Panc1 (cell line): ENCODE measurements at regions not wholly inside any gene's neighbourhood (a gene's known extent, or its start where the extent isn't known, plus 50 kb on each side); places are given as distances from the start of the nearest gene placed in this dataset.

Experiments
- ATAC-seq: fragments of 200-7000 bp; cut with Tn5 transposase; 2 replicates; pipeline ENCODE4 v1.9.1; 2020; ENCODE audit warnings: mild to moderate bottlenecking, moderate library complexity
- BruUV-seq: library from RNA; stranded (reverse); fragments of 400-500 nt; replicated peaks from 2 replicates; lab custom pipeline; 2021; lab: Mats Ljungman, UMichigan
- CTCF ChIA-PET: fragments of 300-600 bp; sonication (Branson Sonifier 250); formaldehyde crosslinking; loops from one replicate; lab custom pipeline; 2022; ENCODE audit warnings: antibody characterized with exemption; lab: Charles Lee
- POLR2A ChIA-PET: fragments of 300-600 bp; sonication (Branson Sonifier 250); formaldehyde crosslinking; loops from one replicate; lab custom pipeline; 2022; ENCODE audit warnings: antibody characterized with exemption; lab: Charles Lee
- DNase-seq: peaks from one replicate; pipeline ENCODE4 v3.0.0-alpha.2; 2010; ENCODE audit warnings: low read depth, low spot score
- H3K27ac ChIP-seq: 2 replicates; pipeline ENCODE4 v1.5.1; 2011; ENCODE audit warnings: mild to moderate bottlenecking, low read length, inconsistent platforms
- H3K27me3 ChIP-seq: fragments of 200-500 bp; sonication (Bioruptor generic); 2 replicates; pipeline ENCODE4 v1.6.0; 2014; ENCODE audit warnings: low read length, inconsistent platforms; ENCODE audit not compliant: control insufficient read depth, insufficient read depth
- H3K36me3 ChIP-seq: fragments of 200-500 bp; sonication (Bioruptor generic); 2 replicates; pipeline ENCODE4 v1.5.1; 2014; ENCODE audit warnings: inconsistent platforms, mild to moderate bottlenecking, low read length, moderate library complexity; ENCODE audit not compliant: control insufficient read depth, insufficient read depth
- H3K4me1 ChIP-seq: 2 replicates; pipeline ENCODE4 v1.5.1; 2011; ENCODE audit warnings: inconsistent platforms, mild to moderate bottlenecking, low read length, moderate library complexity; ENCODE audit not compliant: control insufficient read depth, insufficient read depth
- H3K4me3 ChIP-seq, 2 experiments: 2 replicates each; pipeline ENCODE4 v1.5.1; 2011 to 2012; ENCODE audit warnings: low read depth in 2 of 2, low read length in 2 of 2, mild to moderate bottlenecking in 2 of 2, inconsistent platforms in 1 of 2, moderate library complexity in 1 of 2
- H3K9me3 ChIP-seq: fragments of 200-500 bp; sonication (Bioruptor generic); 2 replicates; pipeline ENCODE4 v1.5.1; 2014; ENCODE audit warnings: low read depth, mild to moderate bottlenecking, inconsistent platforms, low read length, moderate library complexity; ENCODE audit not compliant: control insufficient read depth, insufficient read depth
- CTCF ChIP-seq: fragments of 450-650 bp; IDR thresholded peaks from 2 replicates; pipeline ENCODE4 v1.5.1; 2017; ENCODE audit warnings: mild to moderate bottlenecking
- POLR2AphosphoS5 ChIP-seq: IDR thresholded peaks from 2 replicates; pipeline ENCODE4 v1.6.1; 2012; ENCODE audit warnings: mild to moderate bottlenecking, low read depth, low read length, moderate library complexity
- SIN3A ChIP-seq: IDR thresholded peaks from 2 replicates; pipeline ENCODE4 v1.6.1; 2012; ENCODE audit warnings: low read depth, mild to moderate bottlenecking, low read length, moderate library complexity, borderline replicate concordance; ENCODE audit not compliant: insufficient read depth
- TCF7L2 ChIP-seq: IDR thresholded peaks from 2 replicates; pipeline ENCODE4 v1.6.1; 2011; ENCODE audit warnings: mild to moderate bottlenecking, low read depth, low read length, inconsistent platforms
- in situ Hi-C: cut with HindIII; loops from 2 replicates; pipeline ENCODE4 v1.10.0; 2016; ENCODE audit warnings: low sequenced_read_pairs, low pct_unique_long_range_greater_than_20kb
- intact Hi-C: fragments of 100-400 bp; cut with micrococcal nuclease; formaldehyde crosslinking; loops from one replicate; pipeline ENCODE4 v1.10.0; 2022; ENCODE audit not compliant: unreplicated experiment
- TF ChIP-seq, protein P1 (sequence below), 2 experiments: IDR thresholded peaks; 2 replicates each; pipeline ENCODE4 v1.6.1; 2011 to 2012; ENCODE audit warnings: low read depth in 2 of 2, control low read depth in 1 of 2, low read length in 1 of 2, mild to moderate bottlenecking in 1 of 2, moderate library complexity in 1 of 2; ENCODE audit not compliant: insufficient read depth in 1 of 2

DNA sequence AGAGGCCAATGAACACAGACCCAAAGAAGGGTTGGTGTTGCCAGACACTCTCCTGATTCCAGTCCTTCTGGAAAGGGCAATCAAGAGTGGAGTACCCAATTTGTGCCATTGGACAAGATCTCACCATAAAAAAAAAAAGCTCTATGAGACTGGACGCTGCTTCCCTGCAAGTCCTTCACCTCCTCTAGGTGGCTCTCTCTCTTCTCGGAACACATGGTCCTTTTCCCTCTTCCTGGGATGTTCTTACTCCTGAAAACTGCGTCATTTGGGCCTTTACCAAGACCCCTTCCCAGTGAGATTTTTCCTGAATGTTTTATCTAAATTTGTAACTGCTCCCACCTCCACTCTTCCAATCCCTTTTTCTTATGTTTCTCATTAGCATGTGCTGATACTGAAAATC lies 280.8 kb downstream of the FOXA2 start:
- Histone ChIP-seq H3K4me1 (no peaks in the 10 kb centered on the region), H3K9me3 (no peaks in the 10 kb centered on the region), H3K27me3 (no peaks in the 10 kb centered on the region), H3K36me3 (no peaks in the 10 kb centered on the region), H3K4me3 (no peak overlapping the region), H3K27ac (no peak overlapping the region)
- no peak for ATAC-seq
- in situ Hi-C loops (no loop called here), intact Hi-C loops (no loop called here)
- no TSS peak for BruUV-seq
- TF ChIP-seq CTCF (peak; percentile 69), POLR2AphosphoS5 (no peak)
- ChIA-PET POLR2A (no interaction called here), CTCF (no interaction called here)
- DNase-seq: no peak

- intact Hi-C loops (no loop called here), in situ Hi-C loops (no loop called here)
- Histone ChIP-seq H3K27me3 (no peaks in the 10 kb centered on the region), H3K36me3 (no peaks in the 10 kb centered on the region), H3K9me3 (no peaks in the 10 kb centered on the region), H3K4me1 (no peaks in the 10 kb centered on the region), H3K27ac (no peak overlapping the region), H3K4me3 (no peak overlapping the region)
- POLR2A ChIA-PET: no interaction called here
- no TSS peak for BruUV-seq
- no peak for ATAC-seq
- TF ChIP-seq TCF7L2 (no peak), CTCF (no peak), POLR2AphosphoS5 (no peak), SIN3A (no peak)
- TF ChIP-seq, protein P1, sequence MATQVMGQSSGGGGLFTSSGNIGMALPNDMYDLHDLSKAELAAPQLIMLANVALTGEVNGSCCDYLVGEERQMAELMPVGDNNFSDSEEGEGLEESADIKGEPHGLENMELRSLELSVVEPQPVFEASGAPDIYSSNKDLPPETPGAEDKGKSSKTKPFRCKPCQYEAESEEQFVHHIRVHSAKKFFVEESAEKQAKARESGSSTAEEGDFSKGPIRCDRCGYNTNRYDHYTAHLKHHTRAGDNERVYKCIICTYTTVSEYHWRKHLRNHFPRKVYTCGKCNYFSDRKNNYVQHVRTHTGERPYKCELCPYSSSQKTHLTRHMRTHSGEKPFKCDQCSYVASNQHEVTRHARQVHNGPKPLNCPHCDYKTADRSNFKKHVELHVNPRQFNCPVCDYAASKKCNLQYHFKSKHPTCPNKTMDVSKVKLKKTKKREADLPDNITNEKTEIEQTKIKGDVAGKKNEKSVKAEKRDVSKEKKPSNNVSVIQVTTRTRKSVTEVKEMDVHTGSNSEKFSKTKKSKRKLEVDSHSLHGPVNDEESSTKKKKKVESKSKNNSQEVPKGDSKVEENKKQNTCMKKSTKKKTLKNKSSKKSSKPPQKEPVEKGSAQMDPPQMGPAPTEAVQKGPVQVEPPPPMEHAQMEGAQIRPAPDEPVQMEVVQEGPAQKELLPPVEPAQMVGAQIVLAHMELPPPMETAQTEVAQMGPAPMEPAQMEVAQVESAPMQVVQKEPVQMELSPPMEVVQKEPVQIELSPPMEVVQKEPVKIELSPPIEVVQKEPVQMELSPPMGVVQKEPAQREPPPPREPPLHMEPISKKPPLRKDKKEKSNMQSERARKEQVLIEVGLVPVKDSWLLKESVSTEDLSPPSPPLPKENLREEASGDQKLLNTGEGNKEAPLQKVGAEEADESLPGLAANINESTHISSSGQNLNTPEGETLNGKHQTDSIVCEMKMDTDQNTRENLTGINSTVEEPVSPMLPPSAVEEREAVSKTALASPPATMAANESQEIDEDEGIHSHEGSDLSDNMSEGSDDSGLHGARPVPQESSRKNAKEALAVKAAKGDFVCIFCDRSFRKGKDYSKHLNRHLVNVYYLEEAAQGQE (IDR thresholded peaks at IDR 0.05; ENCODE audit: insufficient read depth in 1 of 2, low read depth in 2 of 2, low read length in 1 of 2): no peak
- CTCF ChIA-PET: no interaction called here
- DNase-seq: no peak
These were observed 282.3 kb downstream of the FOXA2 start for GRCh38 chr20:22302039-22302438.

DNA sequence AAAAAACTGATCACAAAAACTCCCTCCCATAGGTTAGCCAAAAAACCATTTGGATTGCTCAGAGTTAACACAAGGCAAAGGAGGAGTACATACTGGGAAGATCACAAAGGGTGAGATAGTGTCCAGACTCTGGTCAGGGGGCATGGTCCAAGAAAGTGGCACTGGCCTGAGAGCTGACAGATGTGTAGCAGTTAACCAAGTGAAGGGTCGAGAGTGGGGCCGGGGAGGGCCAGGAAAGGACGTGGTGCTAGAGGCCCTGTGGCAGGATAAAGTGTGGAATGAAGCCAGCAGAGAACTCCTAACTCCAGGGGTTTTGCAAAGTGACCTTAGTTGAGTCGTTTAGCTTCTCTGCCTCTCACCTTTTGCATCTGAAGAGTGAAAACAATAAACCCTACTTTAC lies 290.5 kb downstream of the FOXA2 start:
- intact Hi-C loops: no loop called here
- Histone ChIP-seq H3K36me3 (no peaks in the 10 kb centered on the region), H3K4me1 (no peaks in the 10 kb centered on the region), H3K27ac (no peak overlapping the region), H3K27me3 (peaks cover 2% of the 10 kb centered on the region; the same call in 1 of the 2 replicates), H3K9me3 (no peaks in the 10 kb centered on the region), H3K4me3 (no peak overlapping the region)
- BruUV-seq: no TSS peak
- TF ChIP-seq CTCF (no peak), TCF7L2 (no peak), POLR2AphosphoS5 (no peak), SIN3A (no peak)
- TF ChIP-seq, protein P1 (IDR thresholded peaks at IDR 0.05; ENCODE audit: insufficient read depth in 1 of 2, low read depth in 2 of 2, low read length in 1 of 2): no peak
- ATAC-seq (no peak), DNase-seq (no peak)
- in situ Hi-C loops: no loop called here
- ChIA-PET CTCF (no interaction called here), POLR2A (no interaction called here)
